ENCODE measurements at regions not wholly inside any gene's neighbourhood (a gene's known extent, or its start where the extent isn't known, plus 50 kb on each side); places are given as distances from the start of the nearest gene placed in this dataset.
A peak's percentile ranks its signal among the peaks of the same experiment; 100 is the strongest.

DNA sequence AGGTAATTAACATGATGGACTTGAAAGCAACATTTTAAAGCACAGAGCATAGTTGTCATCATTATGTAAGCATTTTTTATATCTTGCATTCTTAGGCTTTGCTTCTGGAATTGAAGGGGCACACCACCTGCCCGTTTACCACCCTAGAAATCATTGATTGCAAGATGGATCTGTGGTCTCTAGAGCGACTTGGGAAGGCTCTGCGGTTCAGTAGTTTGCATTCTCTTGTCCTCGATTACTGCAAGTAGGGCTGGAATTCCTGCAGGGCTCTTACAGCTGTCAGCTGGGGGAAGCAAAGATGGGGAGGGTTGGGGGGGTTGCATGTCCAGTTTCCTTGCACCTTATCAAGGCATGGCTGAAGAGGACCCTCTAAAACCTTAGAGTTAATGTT is 56.7 kb upstream of the RNF7 start:
- dilution Hi-C loops (cut with HindIII; ENCODE audit: low sequenced_read_pairs, unreplicated experiment) = no loop called here
- Histone ChIP-seq H2AK9ac (replicated peaks; ENCODE audit: low read depth, low read length, poor library complexity) (no peak overlapping the region), H3K14ac (replicated peaks; ENCODE audit: low read depth, low read length) (0 out of 2 replicates have a peak overlapping the region, but pooled peaks have one; percentile 52)

More for the DNA sequence above, 56.7 kb upstream of the RNF7 start:
- Histone ChIP-seq H4K8ac (ENCODE audit: low read depth in 2 of 2, low read length in 2 of 2) (0 out of 4 replicates have a peak overlapping the region, but pooled peaks of 1 of the 2 experiments have one; percentile 18), H3K4me2 (ENCODE audit: low read depth, low read length) (no peak overlapping the region), H3K9ac (ENCODE audit: low read depth, low read length) (no peak overlapping the region), H3K9me1 (ENCODE audit: insufficient read depth, low read length) (peaks cover 7% of the 10 kb centered on the region), H3K27me3 (ENCODE audit: control insufficient read depth, insufficient read depth, low read length) (no peaks in the 10 kb centered on the region), H2AFZ (replicated peaks; ENCODE audit: low read length, poor library complexity) (no peak overlapping the region), H3K36me3 (ENCODE audit: control insufficient read depth, insufficient read depth, low read length) (no peaks in the 10 kb centered on the region), H3K23ac (ENCODE audit: low read depth, low read length) (no peak overlapping the region), H2BK15ac (ENCODE audit: low read depth, low read length) (no peak overlapping the region; the same call in 2 of the 3 replicates), H3K4me3 (ENCODE audit: insufficient read depth, low read depth, low read length) (no peak overlapping the region), H3K4me1 (ENCODE audit: control insufficient read depth, insufficient read depth, low read length) (peaks cover 4% of the 10 kb centered on the region; the same call in 1 of the 2 replicates), H3K18ac (ENCODE audit: low read depth, low read length) (no peak overlapping the region), H4K20me1 (ENCODE audit: insufficient read depth, low read length) (no peaks in the 10 kb centered on the region), H3K27ac (ENCODE audit: insufficient read depth, low read length) (no peak overlapping the region), H2BK5ac (ENCODE audit: low read depth, low read length, poor library complexity, severe bottlenecking) (no peak overlapping the region), H4K91ac (ENCODE audit: insufficient read depth, low read depth, low read length) (no peak overlapping the region), H3K4ac (ENCODE audit: low read depth, low read length) (no peak overlapping the region), H2BK120ac (ENCODE audit: low read depth, low read length) (no peak overlapping the region), H2AK5ac (ENCODE audit: low read depth, low read length) (no peak overlapping the region; the same call in 1 of the 2 replicates), H2BK20ac (ENCODE audit: low read depth, low read length) (no peak overlapping the region), H3K79me1 (ENCODE audit: low read depth in 1 of 2, low read length in 2 of 2) (no peaks in the 10 kb centered on the region; a peak in 1 of 4 replicates), H3K9me3 (ENCODE audit: control insufficient read depth, insufficient read depth, low read length) (no peaks in the 10 kb centered on the region), H4K5ac (ENCODE audit: low read depth, low read length) (no peak overlapping the region), H3K56ac (ENCODE audit: extremely low read depth, insufficient read depth, low read length) (no peak overlapping the region)
- intact Hi-C loops (cut with micrococcal nuclease) = no loop called here
- in situ Hi-C loops (cut with MboI; ENCODE audit: low sequenced_read_pairs) = no loop called here
- DNase-seq = no peak
- ATAC-seq (ENCODE audit: low read depth) = no peak
- TF ChIP-seq NFE2L2 (IDR thresholded peaks at IDR 0.05; ENCODE audit: low read depth, low read length) = no peak
- no peak for TF ChIP-seq ELK1 (IDR thresholded peaks at IDR 0.05; ENCODE audit: borderline replicate concordance, low read depth, low read length)
- no peak for TF ChIP-seq MAFK (IDR thresholded peaks at IDR 0.05; ENCODE audit: low read depth, low read length)
- TF ChIP-seq CEBPB (IDR thresholded peaks at IDR 0.05; ENCODE audit: low read depth, low read length) = no peak
- no peak for TF ChIP-seq BHLHE40 (IDR thresholded peaks at IDR 0.05; ENCODE audit: low read depth, low read length)
- TF ChIP-seq RFX5 (IDR thresholded peaks at IDR 0.05; ENCODE audit: low read depth, low read length) = no peak
- TF ChIP-seq POLR2A (IDR thresholded peaks at IDR 0.05; ENCODE audit: low read depth, low read length) = no peak
- TF ChIP-seq FOS (IDR thresholded peaks at IDR 0.05; ENCODE audit: low read depth, low read length) = no peak
- TF ChIP-seq SMC3 (IDR thresholded peaks at IDR 0.05; ENCODE audit: low read depth, low read length) = no peak
- TF ChIP-seq RCOR1 (IDR thresholded peaks at IDR 0.05; ENCODE audit: insufficient replicate concordance, low read length) = no peak
- WGBS, 2 experiments (ENCODE audit: extremely low coverage in 2 of 2, insufficient read length in 1 of 2) = 56% methylated on average over 4 of the region's 4 CpGs; no CpG with 5 or more reads in 1 of the 2 experiments
- CTCF ChIA-PET = no interaction called here
- no TSS peak for BruUV-seq (replicated peaks)
- POLR2A ChIA-PET (ENCODE audit: unreplicated experiment) = no interaction called here

Data from IMR-90 (cell line).